ENCODE measurements at regions not wholly inside any gene's neighbourhood (a gene's known extent, or its start where the extent isn't known, plus 50 kb on each side); places are given as distances from the start of the nearest gene placed in this dataset.

GRCh38 chr15:96460106-96460505 lies 129.6 kb downstream of the NR2F2 start:
- TF ChIP-seq EZH2 (IDR thresholded peaks at IDR 0.05; ENCODE audit: borderline replicate concordance, low read depth, low read length, severe bottlenecking) = no peak
- no peak for TF ChIP-seq CTCF (IDR thresholded peaks at IDR 0.05; ENCODE audit: borderline replicate concordance, extremely low read depth, low read length, poor library complexity, severe bottlenecking)
